ENCODE measurements at regions not wholly inside any gene's neighbourhood (a gene's known extent, or its start where the extent isn't known, plus 50 kb on each side); places are given as distances from the start of the nearest gene placed in this dataset.
"Not testable (repeated sequence)": the region's sequence is repeated elsewhere in the genome, so short reads cannot be mapped to it uniquely, and the experiment has no call there.

DNA sequence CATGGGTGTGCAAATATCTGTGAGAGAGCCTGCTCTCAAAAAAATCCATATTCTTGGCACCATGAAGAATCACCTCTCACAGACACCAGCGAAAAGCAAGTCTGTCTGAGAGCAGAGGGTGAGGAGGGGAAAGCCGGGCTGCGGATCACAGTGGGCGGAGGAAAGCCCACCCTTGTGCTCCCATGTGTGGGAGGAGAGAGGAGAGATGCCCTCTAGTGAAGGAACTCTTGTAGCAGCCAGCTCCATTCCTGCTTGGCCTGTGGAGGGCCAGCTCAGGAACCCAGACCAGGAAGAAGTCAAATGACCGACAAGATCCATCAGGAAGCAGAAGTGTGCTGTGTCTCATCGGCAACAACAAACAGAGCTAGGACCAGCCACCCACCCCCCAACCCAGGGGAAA is 321.7 kb upstream of the PLGLB1 start:
- TF ChIP-seq MYNN (tag by site-specific recombination; IDR thresholded peaks at IDR 0.05; ENCODE audit: borderline replicate concordance); ZBTB7A (tag by site-specific recombination; IDR thresholded peaks at IDR 0.05; ENCODE audit: low read depth); CTCF (tag by site-specific recombination; IDR thresholded peaks at IDR 0.05): not testable (repeated sequence)
- TF ChIP-seq, protein P1, sequence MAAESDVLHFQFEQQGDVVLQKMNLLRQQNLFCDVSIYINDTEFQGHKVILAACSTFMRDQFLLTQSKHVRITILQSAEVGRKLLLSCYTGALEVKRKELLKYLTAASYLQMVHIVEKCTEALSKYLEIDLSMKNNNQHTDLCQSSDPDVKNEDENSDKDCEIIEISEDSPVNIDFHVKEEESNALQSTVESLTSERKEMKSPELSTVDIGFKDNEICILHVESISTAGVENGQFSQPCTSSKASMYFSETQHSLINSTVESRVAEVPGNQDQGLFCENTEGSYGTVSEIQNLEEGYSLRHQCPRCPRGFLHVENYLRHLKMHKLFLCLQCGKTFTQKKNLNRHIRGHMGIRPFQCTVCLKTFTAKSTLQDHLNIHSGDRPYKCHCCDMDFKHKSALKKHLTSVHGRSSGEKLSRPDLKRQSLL (tag by site-specific recombination; IDR thresholded peaks at IDR 0.05), result not testable (repeated sequence)
- TF ChIP-seq, protein P2, sequence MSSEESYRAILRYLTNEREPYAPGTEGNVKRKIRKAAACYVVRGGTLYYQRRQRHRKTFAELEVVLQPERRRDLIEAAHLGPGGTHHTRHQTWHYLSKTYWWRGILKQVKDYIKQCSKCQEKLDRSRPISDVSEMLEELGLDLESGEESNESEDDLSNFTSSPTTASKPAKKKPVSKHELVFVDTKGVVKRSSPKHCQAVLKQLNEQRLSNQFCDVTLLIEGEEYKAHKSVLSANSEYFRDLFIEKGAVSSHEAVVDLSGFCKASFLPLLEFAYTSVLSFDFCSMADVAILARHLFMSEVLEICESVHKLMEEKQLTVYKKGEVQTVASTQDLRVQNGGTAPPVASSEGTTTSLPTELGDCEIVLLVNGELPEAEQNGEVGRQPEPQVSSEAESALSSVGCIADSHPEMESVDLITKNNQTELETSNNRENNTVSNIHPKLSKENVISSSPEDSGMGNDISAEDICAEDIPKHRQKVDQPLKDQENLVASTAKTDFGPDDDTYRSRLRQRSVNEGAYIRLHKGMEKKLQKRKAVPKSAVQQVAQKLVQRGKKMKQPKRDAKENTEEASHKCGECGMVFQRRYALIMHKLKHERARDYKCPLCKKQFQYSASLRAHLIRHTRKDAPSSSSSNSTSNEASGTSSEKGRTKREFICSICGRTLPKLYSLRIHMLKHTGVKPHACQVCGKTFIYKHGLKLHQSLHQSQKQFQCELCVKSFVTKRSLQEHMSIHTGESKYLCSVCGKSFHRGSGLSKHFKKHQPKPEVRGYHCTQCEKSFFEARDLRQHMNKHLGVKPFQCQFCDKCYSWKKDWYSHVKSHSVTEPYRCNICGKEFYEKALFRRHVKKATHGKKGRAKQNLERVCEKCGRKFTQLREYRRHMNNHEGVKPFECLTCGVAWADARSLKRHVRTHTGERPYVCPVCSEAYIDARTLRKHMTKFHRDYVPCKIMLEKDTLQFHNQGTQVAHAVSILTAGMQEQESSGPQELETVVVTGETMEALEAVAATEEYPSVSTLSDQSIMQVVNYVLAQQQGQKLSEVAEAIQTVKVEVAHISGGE (tag by site-specific recombination; conservative IDR thresholded peaks at IDR 0.05; ENCODE audit: low read depth), result not testable (repeated sequence)
